ENCODE measurements at regions not wholly inside any gene's neighbourhood (a gene's known extent, or its start where the extent isn't known, plus 50 kb on each side); places are given as distances from the start of the nearest gene placed in this dataset.
A peak's percentile ranks its signal among the peaks of the same experiment; 100 is the strongest.
"Not testable (repeated sequence)": the region's sequence is repeated elsewhere in the genome, so short reads cannot be mapped to it uniquely, and the experiment has no call there.

DNA sequence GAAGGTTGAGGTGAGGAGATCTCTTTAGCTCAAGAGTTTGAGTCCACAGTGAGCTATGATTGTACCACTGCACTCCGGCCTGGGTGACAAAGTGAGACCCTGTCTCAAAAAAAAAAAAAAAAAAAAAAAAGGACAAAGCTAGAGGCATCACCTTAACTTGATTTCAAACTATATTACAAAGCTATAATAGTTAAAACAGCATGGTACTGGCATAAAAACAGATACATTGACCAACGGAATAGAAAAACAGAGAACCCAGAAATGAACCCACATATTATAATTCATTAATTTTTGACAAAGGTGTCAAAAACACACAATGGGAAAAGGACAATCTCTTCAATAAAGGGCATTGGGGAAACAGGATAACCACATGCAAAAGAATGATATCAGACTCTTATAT is 50.8 kb upstream of the MBOAT1 start:
- H3K4me1 Mint-ChIP-seq, result no peaks in the 10 kb centered on the region
- no peaks in the 10 kb centered on the region for H3K36me3 Mint-ChIP-seq
- H3K27ac Mint-ChIP-seq, result no peak overlapping the region
- H3K27me3 Mint-ChIP-seq (ENCODE audit: low read depth in 3 of 3), result peaks cover 0 to 5% (median 2%) of the 10 kb centered on the region in 3 donors
- DNase-seq, result no peak
- peaks cover 0 to 2% (median 0%) of the 10 kb centered on the region in 6 donors for H3K9me3 Mint-ChIP-seq
- H3K4me3 Mint-ChIP-seq, result no peak overlapping the region

DNA sequence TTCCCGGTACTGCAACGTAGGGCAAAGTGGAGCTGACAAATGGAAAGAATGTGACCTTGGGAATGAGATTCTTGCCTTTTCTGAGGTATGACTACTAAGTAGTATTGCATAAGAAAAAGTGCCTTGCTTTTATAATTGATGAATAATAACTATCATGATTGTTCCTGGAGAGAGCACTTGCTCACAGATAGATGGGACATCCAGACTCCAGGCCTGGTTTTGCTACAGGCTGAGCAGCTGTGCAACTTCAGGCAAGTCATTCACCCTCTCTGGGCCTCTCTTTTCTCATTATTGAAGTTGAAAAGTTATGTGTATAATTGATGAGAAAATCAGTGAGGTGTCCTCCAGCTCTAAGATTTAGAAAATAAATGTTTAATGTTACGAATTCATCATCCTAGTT is 53.6 kb upstream of the MBOAT1 start:
- H3K27me3 Mint-ChIP-seq (ENCODE audit: low read depth in 3 of 3), result peaks cover 0 to 8% (median 5%) of the 10 kb centered on the region in 3 donors
- H3K9me3 Mint-ChIP-seq, result no peaks in the 10 kb centered on the region
- H3K27ac Mint-ChIP-seq, result no peak overlapping the region
- H3K4me1 Mint-ChIP-seq, result no peaks in the 10 kb centered on the region
- no peak for DNase-seq
- no peak overlapping the region for H3K4me3 Mint-ChIP-seq
- no peaks in the 10 kb centered on the region for H3K36me3 Mint-ChIP-seq

DNA sequence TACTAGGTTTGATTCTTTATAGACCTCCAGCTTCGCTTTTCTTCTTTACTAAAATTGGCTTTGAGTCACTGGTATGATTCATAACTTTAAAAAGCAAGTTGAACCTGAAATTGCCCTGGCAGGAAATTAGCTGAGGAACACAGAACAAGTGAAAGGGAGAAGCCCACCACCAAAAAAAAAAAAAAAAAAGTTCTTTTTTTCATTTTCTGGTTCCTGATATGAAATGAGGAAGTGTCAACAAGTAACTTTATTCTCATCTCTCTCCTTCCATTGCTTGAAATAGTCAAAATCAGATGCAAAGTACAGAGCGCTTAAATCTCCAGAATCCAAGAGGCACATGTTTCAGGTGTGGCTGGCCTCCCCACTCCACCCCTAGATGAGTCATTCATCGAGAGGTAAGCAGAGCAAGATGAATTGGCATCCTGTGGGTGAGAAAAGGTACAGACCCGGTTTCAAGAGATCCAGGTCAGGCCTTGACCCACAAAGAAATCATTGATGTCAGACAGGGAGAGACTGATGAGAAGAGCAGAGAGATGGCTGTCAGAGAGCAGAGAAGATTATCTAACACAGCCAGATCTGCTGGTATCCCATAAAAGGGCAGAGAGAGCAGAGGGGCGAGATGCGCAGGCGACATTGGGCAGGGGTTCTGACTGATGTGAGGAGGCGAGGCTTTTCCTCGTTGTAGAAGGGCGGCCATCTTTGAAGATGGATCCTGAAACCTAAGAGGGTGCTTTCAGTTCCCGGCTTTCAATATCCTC is 54.8 kb upstream of the MBOAT1 start:
- no peaks in the 10 kb centered on the region for H3K36me3 Mint-ChIP-seq
- no peak for DNase-seq
- peaks cover 0 to 8% (median 7%) of the 10 kb centered on the region in 3 donors for H3K27me3 Mint-ChIP-seq (ENCODE audit: low read depth in 3 of 3)
- H3K27ac Mint-ChIP-seq, result no peak overlapping the region
- H3K4me1 Mint-ChIP-seq, result no peaks in the 10 kb centered on the region
- no peak overlapping the region for H3K4me3 Mint-ChIP-seq
- no peaks in the 10 kb centered on the region for H3K9me3 Mint-ChIP-seq

DNA sequence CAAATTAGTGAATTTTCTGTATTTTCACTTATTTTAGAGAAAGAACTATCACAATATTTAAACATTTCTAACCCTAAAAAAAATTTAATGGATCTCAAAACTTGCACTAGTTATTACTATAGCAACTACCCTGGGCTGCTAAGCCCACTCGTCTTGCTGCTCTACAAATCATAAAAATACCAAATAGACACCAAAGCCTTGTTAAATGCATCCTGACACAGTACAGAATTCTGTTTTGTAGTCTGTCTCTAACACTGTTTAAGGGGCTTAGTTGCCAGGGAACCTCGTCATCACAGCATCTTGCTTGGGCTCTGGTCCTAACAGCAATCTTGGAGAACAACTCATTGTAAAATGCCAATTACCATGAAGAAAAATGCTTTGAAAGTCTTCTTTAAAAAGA is 56.9 kb upstream of the MBOAT1 start:
- no peaks in the 10 kb centered on the region for H3K36me3 Mint-ChIP-seq
- no peak for DNase-seq
- H3K4me3 Mint-ChIP-seq, result no peak overlapping the region
- H3K27ac Mint-ChIP-seq, result no peak overlapping the region
- no peaks in the 10 kb centered on the region for H3K4me1 Mint-ChIP-seq
- H3K9me3 Mint-ChIP-seq, result no peaks in the 10 kb centered on the region
- H3K27me3 Mint-ChIP-seq (ENCODE audit: low read depth in 3 of 3), result peaks cover 0 to 8% (median 5%) of the 10 kb centered on the region in 3 donors

DNA sequence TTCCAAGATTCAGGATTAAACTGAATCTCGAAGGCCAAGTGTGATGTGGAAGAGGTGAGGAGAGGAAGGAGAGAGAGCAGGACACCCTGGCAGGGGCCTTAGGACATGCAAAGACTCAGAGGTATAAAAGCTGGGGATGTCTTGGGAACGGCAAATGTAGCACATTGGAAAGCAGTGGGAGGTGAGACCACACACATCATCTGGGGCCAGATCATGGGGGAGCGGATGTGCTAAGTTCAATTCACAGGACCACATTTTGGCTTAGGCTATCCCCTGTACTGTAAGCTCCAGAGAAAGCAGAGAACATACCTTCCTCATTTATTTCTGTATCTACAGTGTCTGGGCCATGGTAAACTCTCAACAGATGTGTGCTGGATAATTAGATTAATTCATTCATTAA is 59.5 kb upstream of the MBOAT1 start:
- H3K36me3 Mint-ChIP-seq, result no peaks in the 10 kb centered on the region
- no peak overlapping the region for H3K4me3 Mint-ChIP-seq
- DNase-seq, result no peak
- no peaks in the 10 kb centered on the region for H3K9me3 Mint-ChIP-seq
- H3K27me3 Mint-ChIP-seq (ENCODE audit: low read depth in 3 of 3), result peaks cover 0 to 12% (median 5%) of the 10 kb centered on the region in 3 donors
- H3K4me1 Mint-ChIP-seq, result no peaks in the 10 kb centered on the region
- H3K27ac Mint-ChIP-seq, result no peak overlapping the region

DNA sequence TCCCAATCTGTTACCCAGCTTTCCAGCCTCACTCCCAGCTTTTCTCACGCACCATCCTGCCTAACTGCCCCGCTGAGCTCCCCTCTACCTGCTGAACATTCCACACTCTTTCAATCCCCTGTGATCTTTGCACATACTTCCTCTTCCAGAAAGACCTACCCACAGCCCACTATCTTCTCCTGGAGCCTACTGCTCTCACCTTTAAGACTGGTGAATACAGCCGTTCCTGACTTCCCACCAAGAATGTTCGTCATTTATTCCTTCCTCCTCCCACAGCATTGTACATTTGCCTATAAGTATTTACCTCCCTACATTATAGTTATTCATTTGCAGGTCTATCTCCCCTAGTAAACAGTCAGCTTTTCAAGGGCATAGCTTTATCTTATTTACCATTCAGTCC is 61.9 kb upstream of the MBOAT1 start:
- DNase-seq, result no peak
- no peak overlapping the region for H3K27ac Mint-ChIP-seq
- H3K4me3 Mint-ChIP-seq, result no peak overlapping the region
- H3K9me3 Mint-ChIP-seq, result no peaks in the 10 kb centered on the region
- no peaks in the 10 kb centered on the region for H3K36me3 Mint-ChIP-seq
- no peaks in the 10 kb centered on the region for H3K4me1 Mint-ChIP-seq
- peaks cover 2 to 14% (median 5%) of the 10 kb centered on the region in 3 donors for H3K27me3 Mint-ChIP-seq (ENCODE audit: low read depth in 3 of 3)

DNA sequence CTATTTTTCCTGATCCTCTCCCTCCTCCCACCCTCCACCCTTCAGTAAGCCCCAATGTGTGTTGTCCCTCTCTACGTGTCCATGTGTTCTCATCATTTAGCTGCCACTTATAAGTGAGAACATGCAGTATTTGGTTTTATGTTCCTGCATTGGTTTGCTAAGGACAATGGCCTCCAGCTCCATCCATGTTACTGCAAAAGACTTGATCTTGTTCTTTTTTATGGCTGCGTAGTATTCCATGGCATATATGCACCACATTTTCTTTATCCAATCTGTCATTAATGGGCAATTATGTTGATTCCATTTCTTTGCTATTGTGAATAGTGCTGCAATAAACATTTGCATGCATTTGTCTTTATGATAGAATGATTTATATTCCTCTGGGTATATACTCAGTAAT is 63.6 kb upstream of the MBOAT1 start:
- H3K36me3 Mint-ChIP-seq, H3K4me1 Mint-ChIP-seq, DNase-seq, H3K9me3 Mint-ChIP-seq, H3K27ac Mint-ChIP-seq, H3K4me3 Mint-ChIP-seq: not testable (repeated sequence)
- H3K27me3 Mint-ChIP-seq (ENCODE audit: low read depth in 3 of 3), result peaks cover 0 to 16% (median 2%) of the 10 kb centered on the region in 3 donors

DNA sequence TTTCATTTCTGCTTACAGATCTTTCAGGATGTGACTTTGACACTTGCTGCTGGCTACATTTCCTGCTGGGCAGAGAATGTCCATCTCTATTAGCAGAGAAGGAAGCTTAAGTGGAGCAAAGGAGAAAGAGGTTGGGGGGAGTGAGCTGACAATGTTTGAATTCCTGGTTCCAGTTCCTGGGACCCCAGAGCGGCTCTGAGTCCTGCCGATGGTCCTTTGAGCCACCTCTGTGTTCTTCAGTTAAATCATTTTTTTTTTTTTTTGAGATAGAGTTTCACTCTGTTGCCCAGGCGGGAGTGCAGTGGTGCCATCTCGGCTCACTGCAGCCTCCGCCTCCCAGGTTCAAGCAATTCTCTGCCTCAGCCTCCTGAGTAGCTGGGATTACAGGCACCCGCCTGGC is 65.5 kb upstream of the MBOAT1 start:
- not testable (repeated sequence) for H3K36me3 Mint-ChIP-seq, H3K4me1 Mint-ChIP-seq, DNase-seq, H3K4me3 Mint-ChIP-seq, H3K27ac Mint-ChIP-seq, H3K9me3 Mint-ChIP-seq
- peaks cover 4 to 21% (median 5%) of the 10 kb centered on the region in 3 donors for H3K27me3 Mint-ChIP-seq (ENCODE audit: low read depth in 3 of 3)

DNA sequence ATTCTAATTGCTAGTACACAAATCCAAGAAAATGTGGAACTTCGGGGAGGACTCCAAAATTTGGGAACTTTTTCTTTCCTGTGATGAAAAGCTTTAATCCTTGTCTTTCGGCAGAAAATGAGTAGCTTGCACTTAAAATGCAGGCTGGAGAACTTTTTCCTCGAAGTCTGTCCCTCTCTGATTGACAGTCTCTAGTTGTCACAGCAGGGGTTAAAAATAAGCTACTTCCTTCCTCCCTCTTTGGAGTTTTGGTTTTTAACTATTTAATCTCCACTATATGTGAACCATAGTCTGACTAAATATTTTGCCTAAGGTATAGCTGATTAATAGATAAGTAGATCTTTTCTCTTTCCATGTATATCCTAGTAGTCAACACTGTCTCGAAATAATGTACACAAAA is 66.8 kb upstream of the MBOAT1 start:
- H3K4me3 Mint-ChIP-seq, result no peak overlapping the region

DNA sequence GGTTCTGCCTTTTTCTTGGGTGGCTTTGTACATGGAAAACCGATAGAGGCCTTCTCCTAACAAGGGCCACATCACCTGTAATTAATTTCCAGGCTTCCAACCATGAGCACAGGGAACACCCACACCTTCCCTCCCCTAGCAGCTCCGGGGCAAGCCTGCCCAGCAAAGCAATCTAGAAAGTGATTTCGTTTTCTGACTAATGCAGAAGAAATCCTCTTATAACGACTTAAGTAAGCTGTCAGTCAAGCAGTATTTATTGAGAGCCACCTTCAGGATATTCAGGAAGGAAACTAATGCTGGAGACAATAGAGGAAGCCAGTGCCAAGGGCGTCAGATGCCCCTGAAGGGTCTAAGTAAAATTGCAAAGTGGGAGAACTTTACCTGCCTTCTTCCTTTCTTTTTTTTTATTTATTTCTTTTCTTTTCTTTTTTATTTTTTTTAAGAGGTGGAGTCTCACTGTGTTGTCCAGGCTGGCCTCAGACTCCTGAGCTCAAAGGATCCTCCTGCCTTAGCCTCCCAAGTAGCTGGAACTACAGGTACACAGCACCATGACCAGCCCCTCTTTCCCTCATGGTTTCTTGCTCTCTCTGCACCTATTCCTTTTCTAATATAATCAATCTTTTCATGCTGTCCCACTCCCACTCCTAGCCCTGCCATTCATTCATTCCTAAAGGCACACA is 67.5 kb upstream of the MBOAT1 start:
- Mint-ChIP-seq H3K4me3 (no peak overlapping the region), H3K4me1 (no peaks in the 10 kb centered on the region), H3K9me3 (no peaks in the 10 kb centered on the region), H3K36me3 (no peaks in the 10 kb centered on the region), H3K27me3 (ENCODE audit: low read depth in 3 of 3) (peaks cover 6 to 26% (median 7%) of the 10 kb centered on the region in 3 donors), H3K27ac (no peak overlapping the region)
- DNase-seq, result no peak

More for the DNA sequence above, 66.8 kb upstream of the MBOAT1 start:
- Mint-ChIP-seq H3K4me1 (no peaks in the 10 kb centered on the region), H3K27me3 (ENCODE audit: low read depth in 3 of 3) (peaks cover 4 to 23% (median 6%) of the 10 kb centered on the region in 3 donors), H3K27ac (no peak overlapping the region), H3K9me3 (no peaks in the 10 kb centered on the region), H3K36me3 (no peaks in the 10 kb centered on the region)
- no peak for DNase-seq

DNA sequence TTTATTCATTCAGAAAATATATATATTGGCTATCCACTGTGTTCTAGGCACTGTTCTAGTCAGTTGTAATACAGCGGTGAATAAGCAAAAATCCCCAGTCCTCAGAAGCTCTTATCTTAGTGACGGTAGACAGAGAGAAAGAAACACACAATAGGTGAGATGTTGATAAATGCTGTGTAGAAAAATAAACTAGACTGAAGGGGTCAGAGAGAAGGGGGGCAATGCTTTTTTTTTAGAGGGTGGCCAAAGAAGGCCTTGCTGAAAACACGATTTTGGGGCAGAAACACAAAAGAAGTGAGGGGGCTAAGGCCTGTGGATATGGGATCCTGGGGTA is 68.0 kb upstream of the MBOAT1 start:
- no peak overlapping the region for H3K27ac Mint-ChIP-seq
- no peak for DNase-seq
- H3K27me3 Mint-ChIP-seq (ENCODE audit: low read depth in 3 of 3), result peaks cover 6 to 26% (median 7%) of the 10 kb centered on the region in 3 donors
- no peaks in the 10 kb centered on the region for H3K4me1 Mint-ChIP-seq
- no peaks in the 10 kb centered on the region for H3K9me3 Mint-ChIP-seq
- no peaks in the 10 kb centered on the region for H3K36me3 Mint-ChIP-seq
- H3K4me3 Mint-ChIP-seq, result no peak overlapping the region

DNA sequence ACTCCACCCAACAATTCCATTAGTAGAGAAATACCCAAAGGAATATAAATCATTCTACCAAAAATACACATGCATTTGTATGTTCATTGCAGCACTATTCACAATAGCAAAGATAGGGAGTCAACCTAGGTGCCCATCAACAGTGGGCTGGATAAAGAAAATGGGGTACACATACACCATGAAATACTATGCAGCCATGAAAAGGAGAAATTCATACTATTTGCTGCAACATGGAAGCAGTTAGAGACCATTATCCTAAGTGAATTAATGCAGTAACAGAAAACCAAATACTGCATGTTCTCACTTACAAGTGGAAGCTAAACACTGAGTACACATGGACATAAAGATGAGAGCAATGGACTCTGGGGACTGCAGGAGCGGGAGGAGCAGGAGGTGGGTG is 72.4 kb upstream of the MBOAT1 start:
- peaks cover 7 to 24% (median 7%) of the 10 kb centered on the region in 3 donors for H3K27me3 Mint-ChIP-seq (ENCODE audit: low read depth in 3 of 3)
- H3K27ac Mint-ChIP-seq, result no peak overlapping the region

DNA sequence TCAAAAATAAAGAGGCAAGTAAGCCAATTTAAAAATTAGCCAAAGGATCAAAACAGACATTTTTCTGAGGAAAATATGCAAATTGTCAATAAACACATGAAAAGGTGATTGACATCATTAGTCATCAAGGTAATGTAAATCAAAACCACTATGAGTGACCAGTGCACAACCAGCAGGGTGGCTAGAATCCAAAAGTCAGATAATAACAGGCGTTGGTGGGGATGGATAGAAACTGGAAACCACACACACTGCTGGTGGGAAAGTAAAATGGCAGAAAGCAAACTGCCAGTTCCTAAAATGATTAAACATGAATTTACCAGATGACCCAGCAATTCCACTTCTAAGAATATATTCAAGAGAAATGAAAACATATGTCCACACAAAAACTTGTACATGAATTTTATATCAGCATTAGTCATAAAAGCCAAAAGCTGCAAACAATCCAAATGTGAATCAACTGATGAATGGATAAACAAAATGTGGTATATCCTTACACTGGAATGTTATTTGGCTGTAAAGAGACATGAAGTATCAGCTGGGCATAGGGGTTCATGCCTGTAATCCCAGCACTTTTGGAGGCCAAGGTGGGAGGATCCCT is 74.8 kb upstream of the MBOAT1 start:
- no peaks in the 10 kb centered on the region for H3K9me3 Mint-ChIP-seq
- H3K27me3 Mint-ChIP-seq (ENCODE audit: low read depth in 3 of 3), result peaks cover 6 to 19% (median 6%) of the 10 kb centered on the region in 3 donors
- H3K4me3 Mint-ChIP-seq, result no peak overlapping the region

More for the DNA sequence above, 72.4 kb upstream of the MBOAT1 start:
- no peak for DNase-seq
- Mint-ChIP-seq H3K4me3 (no peak overlapping the region), H3K4me1 (no peaks in the 10 kb centered on the region), H3K9me3 (no peaks in the 10 kb centered on the region), H3K36me3 (no peaks in the 10 kb centered on the region)

DNA sequence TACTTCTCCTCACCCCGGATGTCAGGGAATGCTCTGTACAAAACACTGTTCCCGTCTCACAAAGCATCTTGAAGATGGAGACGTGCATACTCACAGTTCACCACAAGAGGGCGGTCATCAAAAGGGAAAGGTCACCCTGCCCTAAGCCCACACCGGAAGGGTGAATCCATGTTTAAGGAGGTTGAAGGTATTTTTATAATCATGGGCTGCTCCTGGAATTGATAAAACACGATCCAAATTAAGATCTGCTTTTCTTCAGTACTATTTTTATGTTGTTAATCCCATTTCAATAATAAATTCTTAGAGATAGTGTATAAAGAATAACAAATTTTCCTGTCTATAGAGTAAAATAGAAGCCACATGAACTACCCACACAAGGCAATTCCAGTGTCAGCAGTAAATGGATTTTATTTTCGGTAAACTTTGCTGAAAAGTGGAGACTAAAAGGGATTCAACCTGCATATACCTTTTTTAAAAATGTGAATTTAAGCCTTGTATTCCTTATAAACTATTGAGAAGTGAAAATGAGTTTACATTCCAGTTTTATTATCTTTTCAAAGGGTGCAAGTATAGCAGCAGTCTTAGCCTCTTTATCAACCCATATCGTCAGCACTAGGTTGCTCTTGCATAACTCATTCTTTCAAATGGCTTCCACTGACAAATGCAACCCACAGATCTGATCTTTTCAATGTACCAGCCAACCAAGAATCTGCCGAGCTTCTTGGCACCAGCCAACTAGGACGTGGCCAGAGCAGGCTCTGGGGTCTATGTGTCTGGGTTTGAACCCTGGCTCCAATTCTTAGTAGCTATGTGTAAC is 79.7 kb upstream of the MBOAT1 start:
- peaks cover 2% of the 10 kb centered on the region in 3 donors for H3K27me3 Mint-ChIP-seq (ENCODE audit: low read depth in 3 of 3)
- H3K9me3 Mint-ChIP-seq, result no peaks in the 10 kb centered on the region
- no peaks in the 10 kb centered on the region for H3K36me3 Mint-ChIP-seq
- peak; percentile 57 to 70 (median 63) for DNase-seq
- H3K4me3 Mint-ChIP-seq, result peak overlapping the region in 3 of 5 donors; percentile 3 to 62 (median 24)
- peak overlapping the region in 1 of 6 donors; percentile 28 for H3K27ac Mint-ChIP-seq
- H3K4me1 Mint-ChIP-seq, result peaks cover 11 to 15% of the 10 kb centered on the region in 2 donors

More for the DNA sequence above, 74.8 kb upstream of the MBOAT1 start:
- no peak overlapping the region for H3K27ac Mint-ChIP-seq
- no peak for DNase-seq
- H3K4me1 Mint-ChIP-seq, result peaks cover 5 to 10% of the 10 kb centered on the region in 2 donors
- no peaks in the 10 kb centered on the region for H3K36me3 Mint-ChIP-seq

Measured in immature natural killer cell (primary cell).